DND-41 (cell line): ENCODE measurements at regions not wholly inside any gene's neighbourhood (a gene's known extent, or its start where the extent isn't known, plus 50 kb on each side); places are given as distances from the start of the nearest gene placed in this dataset.

Experiments
- ATAC-seq: fragments of 200-7000 bp; cut with Tn5 transposase; 3 replicates; pipeline ENCODE4 v1.9.1; 2021; ENCODE audit warnings: low read depth; ENCODE audit not compliant: insufficient read depth
- DNase-seq: peaks from one replicate; pipeline ENCODE4 v3.0.0-alpha.2; 2020
- H2AFZ ChIP-seq: 2 replicates; pipeline ENCODE4 v1.6.0; 2012; ENCODE audit warnings: low read depth, low read length
- H3K27ac ChIP-seq: 2 replicates; pipeline ENCODE4 v1.5.1; 2012; ENCODE audit warnings: low read length, inconsistent platforms
- H3K27me3 ChIP-seq: fragments of 200-600 bp; sonication (generic); 2 replicates; pipeline ENCODE4 v1.6.0; 2012; ENCODE audit warnings: low read length, mild to moderate bottlenecking, inconsistent platforms; ENCODE audit not compliant: insufficient read depth, poor library complexity
- H3K36me3 ChIP-seq: 2 replicates; pipeline ENCODE4 v1.5.1; 2012; ENCODE audit warnings: low read length, inconsistent platforms; ENCODE audit not compliant: insufficient read depth
- H3K4me1 ChIP-seq: 2 replicates; pipeline ENCODE4 v1.5.1; 2012; ENCODE audit warnings: mild to moderate bottlenecking, low read length; ENCODE audit not compliant: insufficient read depth
- H3K4me2 ChIP-seq: 2 replicates; pipeline ENCODE4 v1.6.0; 2012; ENCODE audit warnings: mild to moderate bottlenecking, moderate library complexity, low read length, inconsistent platforms; ENCODE audit not compliant: insufficient read depth
- H3K4me3 ChIP-seq, 2 experiments: fragments of 200-600 bp in 1 of 2; shearing (Covaris generic) in 1 of 2; 2 replicates each; pipeline ENCODE4 v1.5.1; 2012 to 2016; ENCODE audit warnings: inconsistent platforms in 2 of 2, low read length in 2 of 2, mild to moderate bottlenecking in 2 of 2, low read depth in 1 of 2, moderate library complexity in 1 of 2
- H3K79me2 ChIP-seq: 2 replicates; pipeline ENCODE4 v1.6.0; 2012; ENCODE audit warnings: low read length, inconsistent platforms; ENCODE audit not compliant: insufficient read depth
- H3K9ac ChIP-seq: 2 replicates; pipeline ENCODE4 v1.6.0; 2012; ENCODE audit warnings: low read depth, mild to moderate bottlenecking, inconsistent platforms, low read length, moderate library complexity
- H3K9me3 ChIP-seq: 2 replicates; pipeline ENCODE4 v1.5.1; 2012; ENCODE audit warnings: low read length, moderate library complexity, mild to moderate bottlenecking, inconsistent platforms; ENCODE audit not compliant: insufficient read depth, severe bottlenecking
- H4K20me1 ChIP-seq: 2 replicates; pipeline ENCODE4 v1.6.0; 2012; ENCODE audit warnings: low read length; ENCODE audit not compliant: insufficient read depth
- CTCF ChIP-seq: IDR thresholded peaks from 2 replicates; pipeline ENCODE4 v1.5.1; 2012; ENCODE audit warnings: borderline replicate concordance, low read length, moderate library complexity, mild to moderate bottlenecking; ENCODE audit not compliant: poor library complexity, severe bottlenecking; ENCODE audit errors: extremely low read depth
- EZH2 ChIP-seq: IDR thresholded peaks from 3 replicates; pipeline ENCODE4 v1.6.1; 2012; ENCODE audit warnings: borderline replicate concordance, low read depth, mild to moderate bottlenecking, moderate library complexity, low read length, inconsistent platforms; ENCODE audit not compliant: severe bottlenecking

GRCh38 chr5:115418788-115419187 lies 122.3 kb upstream of the CCDC112 start:
- no peak for DNase-seq

DNA sequence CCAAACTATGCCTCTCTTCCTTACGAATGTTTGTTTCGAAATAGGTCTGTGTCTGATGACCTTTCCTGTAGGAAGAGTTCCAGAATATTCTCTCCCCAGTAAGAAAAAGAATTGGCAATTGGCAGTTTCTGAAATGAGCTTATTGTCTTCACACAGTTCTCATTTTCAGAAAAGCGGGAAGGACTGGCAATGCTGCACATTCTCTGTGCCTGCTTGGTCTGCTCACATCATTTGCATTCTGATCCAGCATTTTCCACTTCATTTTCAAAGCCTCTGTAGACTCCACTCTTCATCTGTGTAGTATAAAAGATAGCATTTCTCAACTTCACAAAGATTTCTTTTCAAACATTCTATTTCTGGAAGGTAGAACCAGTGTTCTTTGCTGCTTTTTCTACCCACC lies 120.6 kb upstream of the CCDC112 start:
- no peak overlapping the region for H3K9ac ChIP-seq
- no peaks in the 10 kb centered on the region for H3K4me1 ChIP-seq
- H3K79me2 ChIP-seq = no peaks in the 10 kb centered on the region
- DNase-seq = no peak
- H3K27me3 ChIP-seq = no peaks in the 10 kb centered on the region
- ATAC-seq = no peak
- no peak overlapping the region for H3K4me3 ChIP-seq
- H2AFZ ChIP-seq = no peak overlapping the region
- no peaks in the 10 kb centered on the region for H3K9me3 ChIP-seq
- no peak overlapping the region for H3K27ac ChIP-seq
- no peak for TF ChIP-seq EZH2
- TF ChIP-seq CTCF = no peak
- H3K36me3 ChIP-seq = no peaks in the 10 kb centered on the region
- no peak overlapping the region for H3K4me2 ChIP-seq
- no peaks in the 10 kb centered on the region for H4K20me1 ChIP-seq

More at GRCh38 chr5:115418788-115419187, 122.3 kb upstream of the CCDC112 start:
- Histone ChIP-seq H3K4me2 (no peak overlapping the region), H3K4me3 (no peak overlapping the region), H3K9me3 (no peaks in the 10 kb centered on the region), H3K27ac (no peak overlapping the region), H3K4me1 (no peaks in the 10 kb centered on the region), H3K79me2 (no peaks in the 10 kb centered on the region), H2AFZ (no peak overlapping the region), H3K36me3 (no peaks in the 10 kb centered on the region), H3K27me3 (no peaks in the 10 kb centered on the region), H3K9ac (no peak overlapping the region), H4K20me1 (no peaks in the 10 kb centered on the region)
- ATAC-seq = no peak
- TF ChIP-seq EZH2 = no peak
- TF ChIP-seq CTCF = no peak

- no peaks in the 10 kb centered on the region for H3K36me3 ChIP-seq
- no peaks in the 10 kb centered on the region for H3K9me3 ChIP-seq
- no peak overlapping the region for H3K4me3 ChIP-seq
- ATAC-seq = no peak
- H3K27ac ChIP-seq = no peak overlapping the region
- no peaks in the 10 kb centered on the region for H3K79me2 ChIP-seq
- H3K4me1 ChIP-seq = no peaks in the 10 kb centered on the region
- H2AFZ ChIP-seq = no peak overlapping the region
- no peak overlapping the region for H3K9ac ChIP-seq
- no peak overlapping the region for H3K4me2 ChIP-seq
- no peaks in the 10 kb centered on the region for H3K27me3 ChIP-seq
- no peak for TF ChIP-seq CTCF
- TF ChIP-seq EZH2 = no peak
- DNase-seq = no peak
- H4K20me1 ChIP-seq = no peaks in the 10 kb centered on the region
These were observed 118.7 kb upstream of the CCDC112 start for GRCh38 chr5:115415143-115415491.

GRCh38 chr5:115414406-115415142 lies 118.1 kb upstream of the CCDC112 start:
- H3K79me2 ChIP-seq = no peaks in the 10 kb centered on the region
- no peak overlapping the region for H3K4me3 ChIP-seq
- H3K36me3 ChIP-seq = no peaks in the 10 kb centered on the region
- DNase-seq (no peak), ATAC-seq (no peak)
- no peak overlapping the region for H2AFZ ChIP-seq
- H3K9me3 ChIP-seq = no peaks in the 10 kb centered on the region
- TF ChIP-seq CTCF (no peak), EZH2 (no peak)
- no peak overlapping the region for H3K4me2 ChIP-seq
- H3K27ac ChIP-seq = no peak overlapping the region
- H4K20me1 ChIP-seq = no peaks in the 10 kb centered on the region
- no peaks in the 10 kb centered on the region for H3K4me1 ChIP-seq
- no peak overlapping the region for H3K9ac ChIP-seq
- no peaks in the 10 kb centered on the region for H3K27me3 ChIP-seq
